ENCODE measurements at regions not wholly inside any gene's neighbourhood (a gene's known extent, or its start where the extent isn't known, plus 50 kb on each side); places are given as distances from the start of the nearest gene placed in this dataset.

GRCh38 chr14:100638211-100638855 lies 51.1 kb upstream of the BEGAIN start:
- no peaks in the 10 kb centered on the region for H3K4me1 ChIP-seq
- H3K4me2 ChIP-seq (ENCODE audit: low read length), result no peak overlapping the region
- H3K9ac ChIP-seq, result no peak overlapping the region
- H3K36me3 ChIP-seq (ENCODE audit: control insufficient read depth, insufficient read depth, low read length), result no peaks in the 10 kb centered on the region
- no peak overlapping the region for H3K4me3 ChIP-seq (ENCODE audit: low read depth, low read length)
- H3K27ac ChIP-seq, result no peak overlapping the region
- TF ChIP-seq, protein P1, sequence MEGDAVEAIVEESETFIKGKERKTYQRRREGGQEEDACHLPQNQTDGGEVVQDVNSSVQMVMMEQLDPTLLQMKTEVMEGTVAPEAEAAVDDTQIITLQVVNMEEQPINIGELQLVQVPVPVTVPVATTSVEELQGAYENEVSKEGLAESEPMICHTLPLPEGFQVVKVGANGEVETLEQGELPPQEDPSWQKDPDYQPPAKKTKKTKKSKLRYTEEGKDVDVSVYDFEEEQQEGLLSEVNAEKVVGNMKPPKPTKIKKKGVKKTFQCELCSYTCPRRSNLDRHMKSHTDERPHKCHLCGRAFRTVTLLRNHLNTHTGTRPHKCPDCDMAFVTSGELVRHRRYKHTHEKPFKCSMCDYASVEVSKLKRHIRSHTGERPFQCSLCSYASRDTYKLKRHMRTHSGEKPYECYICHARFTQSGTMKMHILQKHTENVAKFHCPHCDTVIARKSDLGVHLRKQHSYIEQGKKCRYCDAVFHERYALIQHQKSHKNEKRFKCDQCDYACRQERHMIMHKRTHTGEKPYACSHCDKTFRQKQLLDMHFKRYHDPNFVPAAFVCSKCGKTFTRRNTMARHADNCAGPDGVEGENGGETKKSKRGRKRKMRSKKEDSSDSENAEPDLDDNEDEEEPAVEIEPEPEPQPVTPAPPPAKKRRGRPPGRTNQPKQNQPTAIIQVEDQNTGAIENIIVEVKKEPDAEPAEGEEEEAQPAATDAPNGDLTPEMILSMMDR (IDR thresholded peaks at IDR 0.05), result no peak
- H3K27me3 ChIP-seq (ENCODE audit: control insufficient read depth, insufficient read depth, low read length), result no peaks in the 10 kb centered on the region
- no peaks in the 10 kb centered on the region for H3K9me3 ChIP-seq (ENCODE audit: control insufficient read depth, low read length)
- H3K79me2 ChIP-seq, result no peaks in the 10 kb centered on the region
- H2AFZ ChIP-seq, result no peak overlapping the region

- no peaks in the 10 kb centered on the region for H3K36me3 ChIP-seq (ENCODE audit: control insufficient read depth, insufficient read depth, low read length)
- H2AFZ ChIP-seq, result no peak overlapping the region
- no peaks in the 10 kb centered on the region for H3K9me3 ChIP-seq (ENCODE audit: control insufficient read depth, low read length)
- no peaks in the 10 kb centered on the region for H3K27me3 ChIP-seq (ENCODE audit: control insufficient read depth, insufficient read depth, low read length)
- no peak overlapping the region for H3K9ac ChIP-seq
- no peaks in the 10 kb centered on the region for H3K79me2 ChIP-seq
- H3K4me2 ChIP-seq (ENCODE audit: low read length), result no peak overlapping the region
- TF ChIP-seq, protein P1 (IDR thresholded peaks at IDR 0.05), result no peak
- no peaks in the 10 kb centered on the region for H3K4me1 ChIP-seq
- no peak overlapping the region for H3K4me3 ChIP-seq (ENCODE audit: low read depth, low read length)
- H3K27ac ChIP-seq, result no peak overlapping the region
Measured at GRCh38 chr14:100639280-100639679, 52.1 kb upstream of the BEGAIN start.

DNA sequence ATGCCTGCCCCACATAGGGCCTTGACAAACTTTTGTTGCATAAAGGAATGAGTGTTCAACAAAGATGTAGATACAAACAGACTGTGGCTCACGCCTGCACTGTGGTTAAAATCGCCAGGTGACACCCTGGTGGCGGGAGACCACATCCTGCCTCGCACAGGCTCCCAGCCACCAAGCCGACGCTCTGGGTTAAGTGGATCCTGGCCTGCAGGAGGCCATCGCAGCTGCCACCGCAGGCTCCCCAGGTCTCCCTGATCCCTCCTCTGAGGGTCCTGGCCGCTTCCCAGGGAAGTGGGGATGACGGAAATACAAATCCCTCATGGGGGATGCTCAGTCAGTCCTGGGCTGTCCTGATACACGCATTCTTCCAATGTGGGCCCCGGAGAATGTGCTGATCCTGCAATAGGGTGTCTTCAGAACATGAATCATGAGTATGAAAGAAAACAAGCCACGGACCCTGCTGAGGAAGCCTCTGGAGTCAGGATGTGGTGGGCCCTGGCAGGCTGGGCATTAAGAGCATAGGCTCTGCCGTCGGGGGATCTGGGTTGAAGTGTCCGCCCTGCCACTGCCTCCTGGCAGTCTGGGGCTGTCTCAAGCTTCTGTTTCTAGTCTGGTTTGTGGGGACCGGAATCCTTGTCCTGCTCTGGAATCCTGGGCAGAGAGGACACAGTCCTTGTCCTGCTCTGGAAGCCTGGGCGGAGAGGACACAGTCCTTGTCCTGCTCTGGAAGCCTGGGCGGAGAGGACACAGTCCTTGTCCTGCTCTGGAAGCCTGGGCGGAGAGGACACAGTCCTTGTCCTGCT lies 53.5 kb upstream of the BEGAIN start:
- peaks cover 3% of the 10 kb centered on the region for H3K4me1 ChIP-seq
- no peak overlapping the region for H3K27ac ChIP-seq

DNA sequence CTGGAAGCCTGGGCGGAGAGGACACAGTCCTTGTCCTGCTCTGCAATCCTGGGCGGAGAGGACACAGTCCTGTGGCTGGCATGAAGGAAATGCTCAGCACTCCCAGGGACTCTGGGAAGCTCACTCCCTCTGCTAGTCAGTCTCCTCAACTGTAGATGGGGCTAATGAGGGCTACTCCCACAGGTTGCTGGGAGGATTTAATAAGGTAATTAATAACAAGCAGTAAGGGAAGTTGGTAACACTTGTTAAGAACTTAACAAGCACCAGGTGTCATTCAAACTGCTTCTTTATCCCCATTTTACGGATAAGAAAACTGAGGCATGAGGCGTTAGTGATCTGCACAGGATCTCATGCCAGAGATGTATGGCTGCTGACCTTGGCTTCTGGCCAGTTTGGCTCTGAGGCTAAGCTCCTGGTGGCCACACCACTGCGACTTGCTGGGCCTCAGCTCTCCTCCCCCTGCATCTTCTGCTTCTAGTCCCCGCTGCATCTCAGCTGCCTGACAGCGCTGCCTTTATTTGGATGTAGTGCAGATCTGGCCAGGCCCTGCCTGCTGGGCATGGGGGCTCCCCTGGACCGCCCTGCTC lies 54.1 kb upstream of the BEGAIN start:
- Histone ChIP-seq H3K79me2 (no peaks in the 10 kb centered on the region), H3K27ac (no peak overlapping the region), H2AFZ (no peak overlapping the region), H3K9ac (no peak overlapping the region), H3K36me3 (ENCODE audit: control insufficient read depth, insufficient read depth, low read length) (no peaks in the 10 kb centered on the region), H3K27me3 (ENCODE audit: control insufficient read depth, insufficient read depth, low read length) (no peaks in the 10 kb centered on the region), H3K9me3 (ENCODE audit: control insufficient read depth, low read length) (no peaks in the 10 kb centered on the region), H3K4me2 (ENCODE audit: low read length) (no peak overlapping the region), H3K4me3 (ENCODE audit: low read depth, low read length) (no peak overlapping the region), H3K4me1 (peaks cover 3% of the 10 kb centered on the region)
- TF ChIP-seq, protein P1 (IDR thresholded peaks at IDR 0.05), result no peak

More for the DNA sequence above, 53.5 kb upstream of the BEGAIN start:
- Histone ChIP-seq H2AFZ (no peak overlapping the region), H3K4me2 (ENCODE audit: low read length) (no peak overlapping the region), H3K4me3 (ENCODE audit: low read depth, low read length) (no peak overlapping the region), H3K36me3 (ENCODE audit: control insufficient read depth, insufficient read depth, low read length) (no peaks in the 10 kb centered on the region), H3K79me2 (no peaks in the 10 kb centered on the region), H3K9ac (no peak overlapping the region), H3K27me3 (ENCODE audit: control insufficient read depth, insufficient read depth, low read length) (no peaks in the 10 kb centered on the region), H3K9me3 (ENCODE audit: control insufficient read depth, low read length) (no peaks in the 10 kb centered on the region)
- TF ChIP-seq, protein P1 (IDR thresholded peaks at IDR 0.05), result no peak

Data from parathyroid adenoma (tissue), 2 donors.